Prostate gland (tissue), 2 donors: ENCODE measurements at regions not wholly inside any gene's neighbourhood (a gene's known extent, or its start where the extent isn't known, plus 50 kb on each side); places are given as distances from the start of the nearest gene placed in this dataset.
"Not testable (repeated sequence)": the region's sequence is repeated elsewhere in the genome, so short reads cannot be mapped to it uniquely, and the experiment has no call there.

Experiments
- DNase-seq: peaks from one replicate; pipeline ENCODE4 v3.0.0-alpha.2; 2019; ENCODE audit warnings: low spot score
- H3K27ac ChIP-seq, 2 donors: fragments of 200-600 bp; sonication (generic); 2 replicates each; pipeline ENCODE4 v1.5.1; 2017 to 2019
- H3K27me3 ChIP-seq: fragments of 200-600 bp; sonication (generic); replicated peaks from 2 replicates; pipeline ENCODE4 v1.5.1; 2019; ENCODE audit not compliant: insufficient read depth
- H3K36me3 ChIP-seq, 2 donors: fragments of 200-600 bp; sonication (generic); 1 replicate in 1 of 2; 2 replicates in 1 of 2; pipeline versions ENCODE4 v1.5.1 to v1.8.1; 2017 to 2019
- H3K4me1 ChIP-seq: fragments of 200-600 bp; sonication (generic); replicated peaks from 2 replicates; pipeline ENCODE4 v1.5.1; 2019
- H3K4me3 ChIP-seq, 2 donors: fragments of 200-600 bp; sonication (generic); 2 replicates each; pipeline ENCODE4 v1.5.1; 2017 to 2019
- H3K9me3 ChIP-seq: fragments of 200-600 bp; sonication (generic); 2 replicates; pipeline ENCODE4 v1.5.1; 2017
- CTCF ChIP-seq, 4 experiments: fragments of 200-600 bp in 2 of 4; fragments of 450-650 bp in 2 of 4; sonication (generic) in 2 of 4; IDR thresholded peaks; 1 replicate in 3 of 4; 2 replicates in 1 of 4; pipeline ENCODE4 v1.5.1; 2016 to 2019; ENCODE audit warnings: antibody characterized with exemption in 4 of 4, mild to moderate bottlenecking in 2 of 4, moderate library complexity in 2 of 4
- POLR2A ChIP-seq: fragments of 450-650 bp; IDR thresholded peaks from one replicate; pipeline ENCODE4 v1.6.1; 2016; ENCODE audit warnings: antibody characterized with exemption, mild to moderate bottlenecking
- POLR2AphosphoS5 ChIP-seq: sonication (generic); formaldehyde crosslinking; IDR thresholded peaks from one replicate; pipeline ENCODE4 v1.6.1; 2017; ENCODE audit warnings: antibody characterized with exemption
- WGBS: methylation state at CpG from one replicate; pipeline ENCODE4 v1.1.5; 2018; 5-methylcytosine and 5-hydroxymethylcytosine counted together
- intact Hi-C: fragments of 100-400 bp; cut with DNase I; formaldehyde crosslinking; loops from one replicate; pipeline ENCODE4 v1.14.2; 2022

- H3K9me3 ChIP-seq = no peaks in the 10 kb centered on the region
- TF ChIP-seq POLR2A = no peak
- no peak for TF ChIP-seq POLR2AphosphoS5
- no peaks in the 10 kb centered on the region for H3K27me3 ChIP-seq
- DNase-seq = no peak
- 73% methylated on average over 14 of the region's 14 CpGs for WGBS
- no peak overlapping the region for H3K27ac ChIP-seq
- H3K4me3 ChIP-seq = no peak overlapping the region
- intact Hi-C loops = no loop called here
- H3K36me3 ChIP-seq = no peaks in the 10 kb centered on the region
- no peaks in the 10 kb centered on the region for H3K4me1 ChIP-seq
These were observed 353.6 kb downstream of the TMEM121 start for GRCh38 chr14:105879867-105880561.

GRCh38 chr14:105880616-105881015 is 354.2 kb downstream of the TMEM121 start:
- Histone ChIP-seq H3K4me1 (no peaks in the 10 kb centered on the region), H3K4me3 (no peak overlapping the region), H3K27me3 (no peaks in the 10 kb centered on the region), H3K27ac (no peak overlapping the region), H3K36me3 (no peaks in the 10 kb centered on the region), H3K9me3 (no peaks in the 10 kb centered on the region)
- 82% methylated on average over 11 of the region's 11 CpGs for WGBS
- DNase-seq = no peak
- no peak for TF ChIP-seq POLR2AphosphoS5
- no peak for TF ChIP-seq CTCF (IDR thresholded peaks at IDR 0.05)
- TF ChIP-seq POLR2A = no peak
- intact Hi-C loops = no loop called here

GRCh38 chr14:105881021-105881930 is 354.9 kb downstream of the TMEM121 start:
- Histone ChIP-seq H3K4me1 (no peaks in the 10 kb centered on the region), H3K27ac (no peak overlapping the region), H3K27me3 (no peaks in the 10 kb centered on the region), H3K4me3 (no peak overlapping the region), H3K36me3 (no peaks in the 10 kb centered on the region), H3K9me3 (no peaks in the 10 kb centered on the region)
- TF ChIP-seq CTCF (IDR thresholded peaks at IDR 0.05) (no peak), POLR2AphosphoS5 (no peak)
- no peak for DNase-seq
- intact Hi-C loops = no loop called here
- 83% methylated on average over 14 of the region's 18 CpGs for WGBS

GRCh38 chr14:105882011-105882410 is 355.6 kb downstream of the TMEM121 start:
- H3K27me3 ChIP-seq, intact Hi-C loops, H3K9me3 ChIP-seq, H3K27ac ChIP-seq, DNase-seq, H3K4me1 ChIP-seq, H3K4me3 ChIP-seq, H3K36me3 ChIP-seq: not testable (repeated sequence)
- WGBS = 70% methylated on average over 10 of the region's 10 CpGs

GRCh38 chr14:105882626-105883025 is 356.2 kb downstream of the TMEM121 start:
- no peak for DNase-seq
- Histone ChIP-seq H3K27me3 (no peaks in the 10 kb centered on the region), H3K4me1 (no peaks in the 10 kb centered on the region), H3K9me3 (no peaks in the 10 kb centered on the region), H3K27ac (no peak overlapping the region), H3K4me3 (no peak overlapping the region), H3K36me3 (no peaks in the 10 kb centered on the region)
- intact Hi-C loops = no loop called here
- TF ChIP-seq POLR2AphosphoS5 (no peak), CTCF (IDR thresholded peaks at IDR 0.05) (no peak), POLR2A (no peak)
- 85% methylated on average over 5 of the region's 5 CpGs for WGBS
